ENCODE measurements at regions not wholly inside any gene's neighbourhood (a gene's known extent, or its start where the extent isn't known, plus 50 kb on each side); places are given as distances from the start of the nearest gene placed in this dataset.

GRCh38 chr6:33949877-33950435 lies 146.2 kb upstream of the MLN start:
- TF ChIP-seq CTCF (IDR thresholded peaks at IDR 0.05) (no peak), POLR2AphosphoS5 (IDR thresholded peaks at IDR 0.05) (no peak)

All from upper lobe of left lung (tissue), 4 donors.